Esophagus (tissue), 2 donors: ENCODE measurements at regions not wholly inside any gene's neighbourhood (a gene's known extent, or its start where the extent isn't known, plus 50 kb on each side); places are given as distances from the start of the nearest gene placed in this dataset.

ENCODE experiments used
- H3K27ac ChIP-seq, 2 donors: one replicate each; pipeline ENCODE4 v1.5.1; 2013; ENCODE audit warnings: low read depth in 2 of 2, mild to moderate bottlenecking in 2 of 2, inconsistent platforms in 1 of 2, low read length in 1 of 2, moderate library complexity in 1 of 2
- H3K27me3 ChIP-seq, 2 donors: one replicate each; pipeline ENCODE4 v1.6.1; 2013; ENCODE audit warnings: low read length in 2 of 2, control low read depth in 1 of 2, mild to moderate bottlenecking in 1 of 2; ENCODE audit not compliant: insufficient read depth in 2 of 2, control insufficient read depth in 1 of 2
- H3K36me3 ChIP-seq, 2 donors: one replicate each; pipeline ENCODE4 v1.6.1; 2013; ENCODE audit warnings: low read length in 1 of 2; ENCODE audit not compliant: control insufficient read depth in 2 of 2, insufficient read depth in 2 of 2
- H3K4me1 ChIP-seq, 2 donors: one replicate each; pipeline ENCODE4 v1.6.1; 2013; ENCODE audit warnings: low read length in 1 of 2; ENCODE audit not compliant: control insufficient read depth in 2 of 2, insufficient read depth in 2 of 2
- H3K4me3 ChIP-seq, 2 donors: one replicate each; pipeline ENCODE4 v1.5.1; 2013; ENCODE audit warnings: low read length in 2 of 2, mild to moderate bottlenecking in 2 of 2, low read depth in 1 of 2, moderate library complexity in 1 of 2
- H3K9me3 ChIP-seq, 2 donors: one replicate each; pipeline ENCODE4 v1.6.1; 2013; ENCODE audit warnings: mild to moderate bottlenecking in 2 of 2, low read depth in 1 of 2, low read length in 1 of 2, moderate library complexity in 1 of 2; ENCODE audit not compliant: control insufficient read depth in 2 of 2, insufficient read depth in 1 of 2
- WGBS, 2 donors: extraction: QIAGEN DNeasy Blood & Tissue Kit; methylation state at CpG; one replicate each; pipeline ENCODE4 v1.1.7; 2013; 5-methylcytosine and 5-hydroxymethylcytosine counted together
- donor health status: healthy with polysubstance abuse.
- donor health status: Bipolar disorder and iron deficiency.

GRCh38 chr1:42052072-42052699 is 101.0 kb upstream of the GUCA2B start:
- Histone ChIP-seq H3K9me3 (no peaks in the 10 kb centered on the region), H3K4me1 (no peaks in the 10 kb centered on the region), H3K4me3 (no peak overlapping the region), H3K27me3 (no peaks in the 10 kb centered on the region), H3K27ac (no peak overlapping the region), H3K36me3 (no peaks in the 10 kb centered on the region)
- WGBS, 2 donors: 66 to 68% methylated on average over 5 of the region's 5 CpGs

- 75 to 76% methylated on average over 1 of the region's 1 CpG for WGBS, 2 donors
- Histone ChIP-seq H3K27ac (no peak overlapping the region), H3K36me3 (no peaks in the 10 kb centered on the region), H3K4me1 (no peaks in the 10 kb centered on the region), H3K27me3 (no peaks in the 10 kb centered on the region), H3K9me3 (no peaks in the 10 kb centered on the region), H3K4me3 (no peak overlapping the region)
Measured at GRCh38 chr1:42047508-42047880, 105.7 kb upstream of the GUCA2B start.

DNA sequence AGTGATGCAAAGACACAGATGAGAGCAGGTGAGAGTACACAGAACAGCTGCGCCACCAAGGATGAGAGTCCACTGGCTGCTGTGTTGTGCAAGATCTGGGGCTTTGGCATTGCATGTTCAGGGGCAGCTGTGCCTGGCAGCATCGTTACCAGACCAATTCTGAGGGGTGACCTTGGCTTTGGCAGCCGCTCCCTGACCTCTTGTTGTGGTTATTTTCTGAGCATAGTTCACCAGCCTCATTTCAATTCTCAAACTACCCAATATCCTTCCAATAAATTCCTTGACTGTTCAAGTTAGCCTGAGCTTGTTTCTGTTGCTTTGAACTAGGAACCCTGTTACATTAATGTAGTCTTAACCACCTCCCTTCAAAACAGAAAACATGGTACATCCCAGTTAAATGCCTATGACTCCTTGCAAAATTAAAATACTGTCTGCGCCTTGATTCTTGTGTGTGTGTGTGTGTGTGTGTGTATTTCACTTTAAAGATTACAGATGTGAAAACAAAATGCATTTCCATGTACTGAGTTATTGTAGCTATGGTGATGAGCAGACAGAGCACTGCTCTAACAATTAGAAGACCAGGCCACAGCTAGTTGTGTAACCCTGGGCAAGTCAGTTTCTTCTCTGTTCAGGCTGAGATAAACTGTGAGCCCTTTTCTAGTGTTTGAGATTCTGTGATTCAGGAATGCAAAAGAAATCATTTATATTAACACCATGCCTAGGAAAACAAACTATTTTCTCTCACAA is 106.3 kb upstream of the GUCA2B start:
- Histone ChIP-seq H3K36me3 (no peaks in the 10 kb centered on the region), H3K27ac (no peak overlapping the region), H3K9me3 (no peaks in the 10 kb centered on the region), H3K4me3 (no peak overlapping the region), H3K27me3 (no peaks in the 10 kb centered on the region), H3K4me1 (no peaks in the 10 kb centered on the region)
- 72 to 84% methylated on average over 4 of the region's 4 CpGs for WGBS, 2 donors

- no peak overlapping the region for H3K4me3 ChIP-seq
- 95 to 97% methylated on average over 3 of the region's 3 CpGs for WGBS, 2 donors
Measured at GRCh38 chr1:42044346-42044745, 108.9 kb upstream of the GUCA2B start.

DNA sequence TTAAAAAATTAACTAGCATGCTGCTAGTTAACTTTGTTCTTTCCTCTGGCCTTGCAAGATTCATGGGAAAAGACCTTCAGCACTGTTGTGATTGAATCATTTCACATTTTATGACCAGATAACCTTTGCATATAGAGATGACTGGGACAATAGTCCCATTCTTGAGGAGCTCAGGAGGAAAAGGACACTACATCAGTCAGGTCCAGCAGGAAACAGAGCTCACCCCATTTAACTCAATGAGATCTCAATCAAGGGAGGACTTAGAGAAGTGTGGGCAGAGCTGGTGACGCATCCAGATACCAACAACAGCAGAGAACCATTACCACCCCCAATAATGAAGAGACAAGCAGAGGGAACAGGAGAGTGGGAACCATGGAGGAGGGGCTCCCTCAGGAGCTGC is 109.4 kb upstream of the GUCA2B start:
- Histone ChIP-seq H3K27me3 (no peaks in the 10 kb centered on the region), H3K27ac (no peak overlapping the region), H3K4me3 (no peak overlapping the region), H3K36me3 (no peaks in the 10 kb centered on the region), H3K9me3 (no peaks in the 10 kb centered on the region), H3K4me1 (no peaks in the 10 kb centered on the region)
- WGBS, 2 donors: 76 to 95% methylated on average over 1 of the region's 1 CpG

More at GRCh38 chr1:42044346-42044745, 108.9 kb upstream of the GUCA2B start:
- no peaks in the 10 kb centered on the region for H3K27me3 ChIP-seq
- H3K36me3 ChIP-seq: no peaks in the 10 kb centered on the region
- H3K27ac ChIP-seq: no peak overlapping the region
- no peaks in the 10 kb centered on the region for H3K9me3 ChIP-seq
- no peaks in the 10 kb centered on the region for H3K4me1 ChIP-seq

- Histone ChIP-seq H3K4me3 (no peak overlapping the region), H3K9me3 (no peaks in the 10 kb centered on the region), H3K27me3 (no peaks in the 10 kb centered on the region), H3K4me1 (no peaks in the 10 kb centered on the region), H3K27ac (no peak overlapping the region), H3K36me3 (no peaks in the 10 kb centered on the region)
- WGBS, 2 donors: 75 to 77% methylated on average over 2 of the region's 2 CpGs
Measured at GRCh38 chr1:42043182-42043581, 110.0 kb upstream of the GUCA2B start.

- Histone ChIP-seq H3K36me3 (no peaks in the 10 kb centered on the region), H3K27ac (no peak overlapping the region), H3K4me1 (peaks cover 0 to 3% of the 10 kb centered on the region in 2 donors), H3K4me3 (no peak overlapping the region), H3K27me3 (no peaks in the 10 kb centered on the region), H3K9me3 (no peaks in the 10 kb centered on the region)
- WGBS, 2 donors: 89 to 91% methylated on average over 17 of the region's 17 CpGs
Measured at GRCh38 chr1:42041031-42041430, 112.2 kb upstream of the GUCA2B start.

GRCh38 chr1:42040159-42040558 is 113.1 kb upstream of the GUCA2B start:
- no peaks in the 10 kb centered on the region for H3K36me3 ChIP-seq
- H3K27ac ChIP-seq: no peak overlapping the region
- no peaks in the 10 kb centered on the region for H3K9me3 ChIP-seq
- H3K27me3 ChIP-seq: no peaks in the 10 kb centered on the region
- peaks cover 0 to 3% of the 10 kb centered on the region in 2 donors for H3K4me1 ChIP-seq
- 72 to 90% methylated on average over 14 of the region's 14 CpGs for WGBS, 2 donors
- no peak overlapping the region for H3K4me3 ChIP-seq

DNA sequence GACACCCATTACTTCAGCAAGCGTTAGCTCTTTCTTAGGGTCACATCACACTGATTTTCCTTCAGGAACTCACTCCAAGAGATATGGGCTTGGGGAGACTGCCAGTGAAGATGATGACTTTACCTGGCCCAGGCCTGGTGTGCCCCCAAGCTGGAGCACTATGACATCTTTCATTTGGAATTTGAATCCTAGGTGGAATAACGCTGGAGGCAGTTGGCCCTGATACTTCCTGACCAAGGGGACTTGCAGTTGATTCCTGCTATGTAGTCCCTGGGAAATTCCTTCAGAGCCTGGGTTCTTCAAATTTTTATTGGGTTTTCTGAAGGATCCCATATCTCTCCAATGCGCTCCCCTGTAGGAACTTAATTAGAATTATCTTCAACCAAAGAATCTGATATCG is 114.9 kb upstream of the GUCA2B start:
- H3K9me3 ChIP-seq: no peaks in the 10 kb centered on the region
- no peak overlapping the region for H3K4me3 ChIP-seq
- H3K27me3 ChIP-seq: no peaks in the 10 kb centered on the region
- 84 to 91% methylated on average over 4 of the region's 4 CpGs for WGBS, 2 donors
- no peaks in the 10 kb centered on the region for H3K36me3 ChIP-seq
- H3K4me1 ChIP-seq: peaks cover 0 to 3% of the 10 kb centered on the region in 2 donors
- no peak overlapping the region for H3K27ac ChIP-seq

- WGBS, 2 donors: 42 to 57% methylated on average over 3 of the region's 3 CpGs
- Histone ChIP-seq H3K36me3 (no peaks in the 10 kb centered on the region), H3K27ac (no peak overlapping the region), H3K9me3 (no peaks in the 10 kb centered on the region), H3K27me3 (no peaks in the 10 kb centered on the region), H3K4me1 (peaks cover 0 to 3% of the 10 kb centered on the region in 2 donors), H3K4me3 (no peak overlapping the region)
Measured at GRCh38 chr1:42037586-42037985, 115.6 kb upstream of the GUCA2B start.
